ENCODE measurements at regions not wholly inside any gene's neighbourhood (a gene's known extent, or its start where the extent isn't known, plus 50 kb on each side); places are given as distances from the start of the nearest gene placed in this dataset.
"Not testable (repeated sequence)": the region's sequence is repeated elsewhere in the genome, so short reads cannot be mapped to it uniquely, and the experiment has no call there.

- Histone ChIP-seq H3K9me3 (no peaks in the 10 kb centered on the region), H3K4me1 (ENCODE audit: control insufficient read depth in 1 of 2, extremely low read depth in 1 of 2, insufficient read depth in 2 of 2, low read length in 2 of 2) (no peaks in the 10 kb centered on the region), H3K36me3 (ENCODE audit: control insufficient read depth in 2 of 2, extremely low read depth in 1 of 2, insufficient read depth in 1 of 2, low read length in 1 of 2) (no peaks in the 10 kb centered on the region), H3K27me3 (replicated peaks in 1 of 2; ENCODE audit: control insufficient read depth in 2 of 2, extremely low read depth in 1 of 2, insufficient read depth in 2 of 2, low read length in 1 of 2) (no peaks in the 10 kb centered on the region), H3K27ac (ENCODE audit: low read length) (no peak overlapping the region), H3K4me3 (ENCODE audit: control insufficient read depth in 1 of 2, extremely low read depth in 1 of 2, low read length in 1 of 2) (no peak overlapping the region)
- WGBS (ENCODE audit: insufficient coverage), result 71% methylated on average over 2 of the region's 6 CpGs
- Mint-ChIP-seq H3K4me3 (no peak overlapping the region), H3K27ac (no peak overlapping the region), H3K4me1 (no peaks in the 10 kb centered on the region), H3K36me3 (no peaks in the 10 kb centered on the region), H3K27me3 (peaks cover 0 to 5% of the 10 kb centered on the region in 2 donors), H3K9me3 (no peaks in the 10 kb centered on the region)
- CTCF ChIA-PET, result no interaction called here
- DNase-seq, result no peak
- POLR2A ChIA-PET, result no interaction called here
- ATAC-seq (replicated peaks in 1 of 4), result no peak
Measured at GRCh38 chr10:94239696-94240095, 123.0 kb downstream of the NOC3L start.

- Histone ChIP-seq H3K4me1 (ENCODE audit: control insufficient read depth in 1 of 2, extremely low read depth in 1 of 2, insufficient read depth in 2 of 2, low read length in 2 of 2) (no peaks in the 10 kb centered on the region), H3K9me3 (no peaks in the 10 kb centered on the region), H3K27ac (ENCODE audit: low read length) (no peak overlapping the region), H3K27me3 (replicated peaks in 1 of 2; ENCODE audit: control insufficient read depth in 2 of 2, extremely low read depth in 1 of 2, insufficient read depth in 2 of 2, low read length in 1 of 2) (peaks cover 0 to 2% of the 10 kb centered on the region in 2 experiments), H3K36me3 (ENCODE audit: control insufficient read depth in 2 of 2, extremely low read depth in 1 of 2, insufficient read depth in 1 of 2, low read length in 1 of 2) (no peaks in the 10 kb centered on the region), H3K4me3 (ENCODE audit: control insufficient read depth in 1 of 2, extremely low read depth in 1 of 2, low read length in 1 of 2) (no peak overlapping the region)
- Mint-ChIP-seq H3K9me3 (no peaks in the 10 kb centered on the region), H3K4me1 (no peaks in the 10 kb centered on the region), H3K27ac (no peak overlapping the region), H3K27me3 (peaks cover 0 to 5% of the 10 kb centered on the region in 2 donors), H3K36me3 (no peaks in the 10 kb centered on the region), H3K4me3 (no peak overlapping the region)
- CTCF ChIA-PET, result no interaction called here
- ATAC-seq (replicated peaks in 1 of 4), result no peak
- WGBS (ENCODE audit: insufficient coverage), result 75% methylated on average over 1 of the region's 5 CpGs
- DNase-seq, result no peak
- POLR2A ChIA-PET, result no interaction called here
Measured at GRCh38 chr10:94240491-94240890, 122.2 kb downstream of the NOC3L start.

- ChIA-PET CTCF (no interaction called here), POLR2A (no interaction called here)
- Histone ChIP-seq H3K4me3 (ENCODE audit: control insufficient read depth in 1 of 2, extremely low read depth in 1 of 2, low read length in 1 of 2) (no peak overlapping the region), H3K36me3 (ENCODE audit: control insufficient read depth in 2 of 2, extremely low read depth in 1 of 2, insufficient read depth in 1 of 2, low read length in 1 of 2) (no peaks in the 10 kb centered on the region), H3K27ac (ENCODE audit: low read length) (no peak overlapping the region), H3K4me1 (ENCODE audit: control insufficient read depth in 1 of 2, extremely low read depth in 1 of 2, insufficient read depth in 2 of 2, low read length in 2 of 2) (no peaks in the 10 kb centered on the region), H3K9me3 (no peaks in the 10 kb centered on the region), H3K27me3 (replicated peaks in 1 of 2; ENCODE audit: control insufficient read depth in 2 of 2, extremely low read depth in 1 of 2, insufficient read depth in 2 of 2, low read length in 1 of 2) (peaks cover 0 to 3% of the 10 kb centered on the region in 2 experiments)
- ATAC-seq (replicated peaks in 1 of 4), result no peak
- no peak for DNase-seq
- H3K36me3 Mint-ChIP-seq, result no peaks in the 10 kb centered on the region
- no CpG with 5 or more reads among the region's 2 CpGs for WGBS (ENCODE audit: insufficient coverage)
- no peak overlapping the region for H3K27ac Mint-ChIP-seq
- no peaks in the 10 kb centered on the region for H3K4me1 Mint-ChIP-seq
- no peak overlapping the region for H3K4me3 Mint-ChIP-seq
- peaks cover 0 to 8% of the 10 kb centered on the region in 2 donors for H3K27me3 Mint-ChIP-seq
- no peaks in the 10 kb centered on the region for H3K9me3 Mint-ChIP-seq
Measured at GRCh38 chr10:94240901-94241300, 121.8 kb downstream of the NOC3L start.

GRCh38 chr10:94251098-94251497 is 111.6 kb downstream of the NOC3L start:
- Histone ChIP-seq H3K27me3 (replicated peaks in 1 of 2; ENCODE audit: control insufficient read depth in 2 of 2, extremely low read depth in 1 of 2, insufficient read depth in 2 of 2, low read length in 1 of 2) (peaks cover 4% of the 10 kb centered on the region in 2 experiments), H3K4me3 (ENCODE audit: control insufficient read depth in 1 of 2, extremely low read depth in 1 of 2, low read length in 1 of 2) (no peak overlapping the region), H3K4me1 (ENCODE audit: control insufficient read depth in 1 of 2, extremely low read depth in 1 of 2, insufficient read depth in 2 of 2, low read length in 2 of 2) (no peaks in the 10 kb centered on the region), H3K27ac (ENCODE audit: low read length) (no peak overlapping the region), H3K9me3 (no peaks in the 10 kb centered on the region), H3K36me3 (ENCODE audit: control insufficient read depth in 2 of 2, extremely low read depth in 1 of 2, insufficient read depth in 1 of 2, low read length in 1 of 2) (no peaks in the 10 kb centered on the region)
- H3K27me3 Mint-ChIP-seq, result peaks cover 16 to 29% of the 10 kb centered on the region in 2 donors
- H3K4me3 Mint-ChIP-seq, result no peak overlapping the region
- 71% methylated on average over 1 of the region's 2 CpGs for WGBS (ENCODE audit: insufficient coverage)
- no peak overlapping the region for H3K27ac Mint-ChIP-seq
- ChIA-PET POLR2A (no interaction called here), CTCF (no interaction called here)
- H3K36me3 Mint-ChIP-seq, result no peaks in the 10 kb centered on the region
- no peaks in the 10 kb centered on the region for H3K9me3 Mint-ChIP-seq
- ATAC-seq (replicated peaks in 1 of 4) (no peak), DNase-seq (no peak)
- no peaks in the 10 kb centered on the region for H3K4me1 Mint-ChIP-seq

- Histone ChIP-seq H3K4me1 (ENCODE audit: control insufficient read depth in 1 of 2, extremely low read depth in 1 of 2, insufficient read depth in 2 of 2, low read length in 2 of 2) (no peaks in the 10 kb centered on the region), H3K9me3 (no peaks in the 10 kb centered on the region), H3K27ac (ENCODE audit: low read length) (no peak overlapping the region), H3K27me3 (replicated peaks in 1 of 2; ENCODE audit: control insufficient read depth in 2 of 2, extremely low read depth in 1 of 2, insufficient read depth in 2 of 2, low read length in 1 of 2) (peaks cover 4% of the 10 kb centered on the region in 2 experiments), H3K36me3 (ENCODE audit: control insufficient read depth in 2 of 2, extremely low read depth in 1 of 2, insufficient read depth in 1 of 2, low read length in 1 of 2) (no peaks in the 10 kb centered on the region), H3K4me3 (ENCODE audit: control insufficient read depth in 1 of 2, extremely low read depth in 1 of 2, low read length in 1 of 2) (no peak overlapping the region)
- ChIA-PET POLR2A (no interaction called here), CTCF (no interaction called here)
- Mint-ChIP-seq H3K36me3 (no peaks in the 10 kb centered on the region), H3K4me1 (no peaks in the 10 kb centered on the region), H3K4me3 (no peak overlapping the region), H3K27ac (no peak overlapping the region), H3K9me3 (no peaks in the 10 kb centered on the region), H3K27me3 (peaks cover 14 to 29% of the 10 kb centered on the region in 2 donors)
- DNase-seq (no peak), ATAC-seq (replicated peaks in 1 of 4) (no peak)
- WGBS (ENCODE audit: insufficient coverage), result 57% methylated on average over 1 of the region's 1 CpG
Measured at GRCh38 chr10:94251568-94251967, 111.2 kb downstream of the NOC3L start.

- H3K27me3 ChIP-seq (replicated peaks in 1 of 2; ENCODE audit: control insufficient read depth in 2 of 2, extremely low read depth in 1 of 2, insufficient read depth in 2 of 2, low read length in 1 of 2); H3K27ac ChIP-seq (ENCODE audit: low read length); H3K36me3 Mint-ChIP-seq; DNase-seq; H3K9me3 Mint-ChIP-seq; H3K4me3 ChIP-seq (ENCODE audit: control insufficient read depth in 1 of 2, extremely low read depth in 1 of 2, low read length in 1 of 2); H3K4me1 Mint-ChIP-seq; H3K9me3 ChIP-seq; H3K36me3 ChIP-seq (ENCODE audit: control insufficient read depth in 2 of 2, extremely low read depth in 1 of 2, insufficient read depth in 1 of 2, low read length in 1 of 2); POLR2A ChIA-PET; H3K4me1 ChIP-seq (ENCODE audit: control insufficient read depth in 1 of 2, extremely low read depth in 1 of 2, insufficient read depth in 2 of 2, low read length in 2 of 2); CTCF ChIA-PET; H3K27ac Mint-ChIP-seq; H3K4me3 Mint-ChIP-seq; ATAC-seq (replicated peaks in 1 of 4): not testable (repeated sequence)
- peaks cover 6 to 15% of the 10 kb centered on the region in 2 donors for H3K27me3 Mint-ChIP-seq
- no CpG with 5 or more reads among the region's 6 CpGs for WGBS (ENCODE audit: insufficient coverage)
Measured at GRCh38 chr10:94257407-94257806, 105.3 kb downstream of the NOC3L start.

- Mint-ChIP-seq H3K36me3 (no peaks in the 10 kb centered on the region), H3K4me1 (no peaks in the 10 kb centered on the region), H3K9me3 (no peaks in the 10 kb centered on the region), H3K4me3 (no peak overlapping the region), H3K27ac (no peak overlapping the region), H3K27me3 (peaks cover 2 to 10% of the 10 kb centered on the region in 2 donors)
- Histone ChIP-seq H3K4me1 (ENCODE audit: control insufficient read depth in 1 of 2, extremely low read depth in 1 of 2, insufficient read depth in 2 of 2, low read length in 2 of 2) (no peaks in the 10 kb centered on the region), H3K4me3 (ENCODE audit: control insufficient read depth in 1 of 2, extremely low read depth in 1 of 2, low read length in 1 of 2) (no peak overlapping the region), H3K27ac (ENCODE audit: low read length) (no peak overlapping the region), H3K27me3 (replicated peaks in 1 of 2; ENCODE audit: control insufficient read depth in 2 of 2, extremely low read depth in 1 of 2, insufficient read depth in 2 of 2, low read length in 1 of 2) (peaks cover 0 to 3% of the 10 kb centered on the region in 2 experiments), H3K36me3 (ENCODE audit: control insufficient read depth in 2 of 2, extremely low read depth in 1 of 2, insufficient read depth in 1 of 2, low read length in 1 of 2) (no peaks in the 10 kb centered on the region), H3K9me3 (no peaks in the 10 kb centered on the region)
- ATAC-seq (replicated peaks in 1 of 4) (no peak), DNase-seq (no peak)
- ChIA-PET CTCF (no interaction called here), POLR2A (no interaction called here)
Measured at GRCh38 chr10:94260455-94260854, 102.3 kb downstream of the NOC3L start.
